ENCODE measurements at regions not wholly inside any gene's neighbourhood (a gene's known extent, or its start where the extent isn't known, plus 50 kb on each side); places are given as distances from the start of the nearest gene placed in this dataset.

DNA sequence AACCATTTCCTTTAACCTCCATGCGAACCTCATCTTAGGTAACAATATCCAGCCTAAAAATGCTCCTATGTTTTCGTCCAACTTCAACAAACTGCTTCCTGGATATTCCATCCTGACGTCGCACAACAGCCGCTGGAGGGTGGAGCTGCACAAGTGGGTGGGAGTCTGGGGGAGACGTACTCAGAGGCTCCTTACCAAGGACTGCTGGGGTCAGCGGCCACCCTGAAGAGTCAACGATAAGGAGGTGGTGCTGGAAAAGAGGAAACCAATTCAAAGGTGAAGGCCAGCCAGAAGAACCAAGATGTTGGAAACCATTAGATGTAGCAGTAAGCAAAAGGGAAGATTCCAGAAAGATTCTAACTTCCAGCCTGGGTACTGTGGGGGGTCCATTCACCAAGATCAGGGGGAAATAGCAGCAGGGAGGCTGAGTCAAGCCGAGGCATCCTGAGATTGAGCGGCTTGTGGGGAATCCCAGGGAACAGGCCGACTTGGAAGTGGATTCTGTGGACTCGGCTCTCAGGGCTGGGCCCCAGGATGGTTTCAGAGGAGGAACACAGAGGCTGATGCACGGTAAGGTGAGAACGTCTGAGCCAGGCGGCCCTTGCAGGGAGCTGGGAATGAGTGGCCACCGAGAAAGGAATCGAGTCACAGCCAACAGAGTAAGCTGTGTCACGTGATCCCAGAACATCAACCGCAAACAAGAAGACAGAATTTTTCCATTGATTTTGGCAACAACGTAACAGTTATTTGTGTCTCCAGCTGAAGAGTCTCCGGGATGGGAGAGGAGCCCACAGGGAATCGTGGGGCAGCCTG, 375.7 kb downstream of the NPHP4 start:
- POLR2A ChIA-PET, result no interaction called here

More for the DNA sequence above, 375.7 kb downstream of the NPHP4 start:
- no peak for DNase-seq (ENCODE audit: low read depth, low spot score)
- Histone ChIP-seq H3K36me3 (ENCODE audit: control insufficient read depth in 1 of 2, insufficient read depth in 2 of 2, low read length in 2 of 2) (no peaks in the 10 kb centered on the region), H3K27me3 (ENCODE audit: insufficient read depth, low read length) (peaks cover 13% of the 10 kb centered on the region; the same call in 1 of the 2 replicates), H3K4me1 (ENCODE audit: control insufficient read depth in 1 of 2, insufficient read depth in 2 of 2, low read length in 2 of 2) (peaks cover 0 to 12% of the 10 kb centered on the region in 2 experiments; a peak in 2 of 4 replicates), H3K79me2 (ENCODE audit: insufficient read depth, low read length) (no peaks in the 10 kb centered on the region), H3K9ac (ENCODE audit: low read length) (no peak overlapping the region), H3K9me3 (ENCODE audit: control insufficient read depth in 1 of 2, insufficient read depth in 1 of 2, low read depth in 1 of 2, low read length in 2 of 2) (no peaks in the 10 kb centered on the region), H3K27ac (ENCODE audit: low read depth, low read length) (no peak overlapping the region), H2AFZ (ENCODE audit: low read depth, low read length, poor library complexity, severe bottlenecking) (no peak overlapping the region), H4K20me1 (ENCODE audit: insufficient read depth) (no peaks in the 10 kb centered on the region), H3K4me3 (replicated peaks in 1 of 2; ENCODE audit: low read depth in 1 of 2, low read length in 2 of 2) (no peak overlapping the region), H3K9me2 (ENCODE audit: insufficient read depth) (no peaks in the 10 kb centered on the region), H3K4me2 (ENCODE audit: low read length) (no peak overlapping the region)
- intact Hi-C loops (cut with micrococcal nuclease), result no loop called here
- ChIA-PET RAD21 (ENCODE audit: low non-redundant PET in 1 of 2, low total read pairs in 2 of 2, uncharacterized antibody in 2 of 2, unreplicated experiment in 2 of 2) (no interaction called here), CTCF (interaction anchor here (1.3 kb wide), 1 partner anchor 21 kb away, joined by 3 read pairs; no protein-coding TSS in a partner anchor)
- BruUV-seq (replicated peaks), result no TSS peak
- TF ChIP-seq, protein P1, sequence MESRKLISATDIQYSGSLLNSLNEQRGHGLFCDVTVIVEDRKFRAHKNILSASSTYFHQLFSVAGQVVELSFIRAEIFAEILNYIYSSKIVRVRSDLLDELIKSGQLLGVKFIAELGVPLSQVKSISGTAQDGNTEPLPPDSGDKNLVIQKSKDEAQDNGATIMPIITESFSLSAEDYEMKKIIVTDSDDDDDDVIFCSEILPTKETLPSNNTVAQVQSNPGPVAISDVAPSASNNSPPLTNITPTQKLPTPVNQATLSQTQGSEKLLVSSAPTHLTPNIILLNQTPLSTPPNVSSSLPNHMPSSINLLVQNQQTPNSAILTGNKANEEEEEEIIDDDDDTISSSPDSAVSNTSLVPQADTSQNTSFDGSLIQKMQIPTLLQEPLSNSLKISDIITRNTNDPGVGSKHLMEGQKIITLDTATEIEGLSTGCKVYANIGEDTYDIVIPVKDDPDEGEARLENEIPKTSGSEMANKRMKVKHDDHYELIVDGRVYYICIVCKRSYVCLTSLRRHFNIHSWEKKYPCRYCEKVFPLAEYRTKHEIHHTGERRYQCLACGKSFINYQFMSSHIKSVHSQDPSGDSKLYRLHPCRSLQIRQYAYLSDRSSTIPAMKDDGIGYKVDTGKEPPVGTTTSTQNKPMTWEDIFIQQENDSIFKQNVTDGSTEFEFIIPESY (IDR thresholded peaks at IDR 0.05; ENCODE audit: extremely low read depth, insufficient replicate concordance, low read length), result no peak
- TF ChIP-seq RAD21 (IDR thresholded peaks at IDR 0.05; ENCODE audit: low read depth) (no peak), FOSL1 (IDR thresholded peaks at IDR 0.05; ENCODE audit: low read depth) (no peak), EGR1 (IDR thresholded peaks at IDR 0.05; ENCODE audit: low read depth) (no peak), YY1 (IDR thresholded peaks at IDR 0.05; ENCODE audit: extremely low read depth, insufficient replicate concordance, low read depth, low read length) (no peak), EZH2 (IDR thresholded peaks at IDR 0.05) (no peak), EZH2phosphoT487 (IDR thresholded peaks at IDR 0.05; ENCODE audit: borderline replicate concordance) (no peak), SP1 (IDR thresholded peaks at IDR 0.05; ENCODE audit: low read depth) (no peak), CBX3 (IDR thresholded peaks at IDR 0.05; ENCODE audit: low read depth) (no peak), POLR2A (IDR thresholded peaks at IDR 0.05; ENCODE audit: borderline replicate concordance, extremely low read depth, insufficient read depth, insufficient read length) (no peak), ZNF274 (IDR thresholded peaks at IDR 0.05; ENCODE audit: low read depth, low read length) (no peak), SRF (IDR thresholded peaks at IDR 0.05; ENCODE audit: low read depth) (no peak), JUND (IDR thresholded peaks at IDR 0.05) (no peak), TCF7L2 (IDR thresholded peaks at IDR 0.05; ENCODE audit: borderline replicate concordance, extremely low read depth, insufficient read depth, insufficient read length) (no peak), SIN3A (IDR thresholded peaks at IDR 0.05; ENCODE audit: low read depth) (no peak), CEBPB (IDR thresholded peaks at IDR 0.05; ENCODE audit: low read depth) (no peak)
- TF ChIP-seq, protein P2, sequence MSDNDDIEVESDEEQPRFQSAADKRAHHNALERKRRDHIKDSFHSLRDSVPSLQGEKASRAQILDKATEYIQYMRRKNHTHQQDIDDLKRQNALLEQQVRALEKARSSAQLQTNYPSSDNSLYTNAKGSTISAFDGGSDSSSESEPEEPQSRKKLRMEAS (IDR thresholded peaks at IDR 0.05), result no peak
- TF ChIP-seq, protein P3, sequence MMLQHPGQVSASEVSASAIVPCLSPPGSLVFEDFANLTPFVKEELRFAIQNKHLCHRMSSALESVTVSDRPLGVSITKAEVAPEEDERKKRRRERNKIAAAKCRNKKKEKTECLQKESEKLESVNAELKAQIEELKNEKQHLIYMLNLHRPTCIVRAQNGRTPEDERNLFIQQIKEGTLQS (IDR thresholded peaks at IDR 0.05), result no peak
- TF ChIP-seq, protein P4, sequence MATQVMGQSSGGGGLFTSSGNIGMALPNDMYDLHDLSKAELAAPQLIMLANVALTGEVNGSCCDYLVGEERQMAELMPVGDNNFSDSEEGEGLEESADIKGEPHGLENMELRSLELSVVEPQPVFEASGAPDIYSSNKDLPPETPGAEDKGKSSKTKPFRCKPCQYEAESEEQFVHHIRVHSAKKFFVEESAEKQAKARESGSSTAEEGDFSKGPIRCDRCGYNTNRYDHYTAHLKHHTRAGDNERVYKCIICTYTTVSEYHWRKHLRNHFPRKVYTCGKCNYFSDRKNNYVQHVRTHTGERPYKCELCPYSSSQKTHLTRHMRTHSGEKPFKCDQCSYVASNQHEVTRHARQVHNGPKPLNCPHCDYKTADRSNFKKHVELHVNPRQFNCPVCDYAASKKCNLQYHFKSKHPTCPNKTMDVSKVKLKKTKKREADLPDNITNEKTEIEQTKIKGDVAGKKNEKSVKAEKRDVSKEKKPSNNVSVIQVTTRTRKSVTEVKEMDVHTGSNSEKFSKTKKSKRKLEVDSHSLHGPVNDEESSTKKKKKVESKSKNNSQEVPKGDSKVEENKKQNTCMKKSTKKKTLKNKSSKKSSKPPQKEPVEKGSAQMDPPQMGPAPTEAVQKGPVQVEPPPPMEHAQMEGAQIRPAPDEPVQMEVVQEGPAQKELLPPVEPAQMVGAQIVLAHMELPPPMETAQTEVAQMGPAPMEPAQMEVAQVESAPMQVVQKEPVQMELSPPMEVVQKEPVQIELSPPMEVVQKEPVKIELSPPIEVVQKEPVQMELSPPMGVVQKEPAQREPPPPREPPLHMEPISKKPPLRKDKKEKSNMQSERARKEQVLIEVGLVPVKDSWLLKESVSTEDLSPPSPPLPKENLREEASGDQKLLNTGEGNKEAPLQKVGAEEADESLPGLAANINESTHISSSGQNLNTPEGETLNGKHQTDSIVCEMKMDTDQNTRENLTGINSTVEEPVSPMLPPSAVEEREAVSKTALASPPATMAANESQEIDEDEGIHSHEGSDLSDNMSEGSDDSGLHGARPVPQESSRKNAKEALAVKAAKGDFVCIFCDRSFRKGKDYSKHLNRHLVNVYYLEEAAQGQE (IDR thresholded peaks at IDR 0.05; ENCODE audit: low read depth), result no peak
- no peak for ATAC-seq

Measured in HCT116 (cell line).